ENCODE measurements at regions not wholly inside any gene's neighbourhood (a gene's known extent, or its start where the extent isn't known, plus 50 kb on each side); places are given as distances from the start of the nearest gene placed in this dataset.

DNA sequence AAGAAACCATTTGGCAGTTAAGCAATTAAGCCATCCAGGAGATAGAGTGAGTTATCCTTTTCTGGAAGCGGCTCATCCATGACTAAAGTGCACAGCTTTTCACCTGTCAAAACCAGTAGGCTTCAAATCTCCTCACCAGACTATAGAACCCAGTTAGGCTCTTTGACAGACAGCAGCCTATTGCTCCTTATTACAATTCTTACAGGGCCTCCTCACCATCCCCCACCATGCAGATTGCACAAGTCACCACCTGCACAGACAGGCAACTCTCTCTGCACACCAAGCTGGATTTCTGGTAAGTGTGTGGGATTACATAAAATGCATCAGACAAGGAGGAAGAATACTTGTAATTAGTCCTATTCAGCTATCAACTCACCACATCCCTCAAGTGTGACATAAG, 301.6 kb downstream of the SNX13 start:
- TF ChIP-seq POLR2AphosphoS5 (IDR thresholded peaks at IDR 0.05; ENCODE audit: low read depth, low read length), result no peak
- TF ChIP-seq POLR2A (IDR thresholded peaks at IDR 0.05; ENCODE audit: borderline replicate concordance, extremely low read depth, insufficient read depth, insufficient read length), result no peak
- TF ChIP-seq, protein P1, sequence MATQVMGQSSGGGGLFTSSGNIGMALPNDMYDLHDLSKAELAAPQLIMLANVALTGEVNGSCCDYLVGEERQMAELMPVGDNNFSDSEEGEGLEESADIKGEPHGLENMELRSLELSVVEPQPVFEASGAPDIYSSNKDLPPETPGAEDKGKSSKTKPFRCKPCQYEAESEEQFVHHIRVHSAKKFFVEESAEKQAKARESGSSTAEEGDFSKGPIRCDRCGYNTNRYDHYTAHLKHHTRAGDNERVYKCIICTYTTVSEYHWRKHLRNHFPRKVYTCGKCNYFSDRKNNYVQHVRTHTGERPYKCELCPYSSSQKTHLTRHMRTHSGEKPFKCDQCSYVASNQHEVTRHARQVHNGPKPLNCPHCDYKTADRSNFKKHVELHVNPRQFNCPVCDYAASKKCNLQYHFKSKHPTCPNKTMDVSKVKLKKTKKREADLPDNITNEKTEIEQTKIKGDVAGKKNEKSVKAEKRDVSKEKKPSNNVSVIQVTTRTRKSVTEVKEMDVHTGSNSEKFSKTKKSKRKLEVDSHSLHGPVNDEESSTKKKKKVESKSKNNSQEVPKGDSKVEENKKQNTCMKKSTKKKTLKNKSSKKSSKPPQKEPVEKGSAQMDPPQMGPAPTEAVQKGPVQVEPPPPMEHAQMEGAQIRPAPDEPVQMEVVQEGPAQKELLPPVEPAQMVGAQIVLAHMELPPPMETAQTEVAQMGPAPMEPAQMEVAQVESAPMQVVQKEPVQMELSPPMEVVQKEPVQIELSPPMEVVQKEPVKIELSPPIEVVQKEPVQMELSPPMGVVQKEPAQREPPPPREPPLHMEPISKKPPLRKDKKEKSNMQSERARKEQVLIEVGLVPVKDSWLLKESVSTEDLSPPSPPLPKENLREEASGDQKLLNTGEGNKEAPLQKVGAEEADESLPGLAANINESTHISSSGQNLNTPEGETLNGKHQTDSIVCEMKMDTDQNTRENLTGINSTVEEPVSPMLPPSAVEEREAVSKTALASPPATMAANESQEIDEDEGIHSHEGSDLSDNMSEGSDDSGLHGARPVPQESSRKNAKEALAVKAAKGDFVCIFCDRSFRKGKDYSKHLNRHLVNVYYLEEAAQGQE (IDR thresholded peaks at IDR 0.05; ENCODE audit: low read depth), result no peak
- TF ChIP-seq, protein P2, sequence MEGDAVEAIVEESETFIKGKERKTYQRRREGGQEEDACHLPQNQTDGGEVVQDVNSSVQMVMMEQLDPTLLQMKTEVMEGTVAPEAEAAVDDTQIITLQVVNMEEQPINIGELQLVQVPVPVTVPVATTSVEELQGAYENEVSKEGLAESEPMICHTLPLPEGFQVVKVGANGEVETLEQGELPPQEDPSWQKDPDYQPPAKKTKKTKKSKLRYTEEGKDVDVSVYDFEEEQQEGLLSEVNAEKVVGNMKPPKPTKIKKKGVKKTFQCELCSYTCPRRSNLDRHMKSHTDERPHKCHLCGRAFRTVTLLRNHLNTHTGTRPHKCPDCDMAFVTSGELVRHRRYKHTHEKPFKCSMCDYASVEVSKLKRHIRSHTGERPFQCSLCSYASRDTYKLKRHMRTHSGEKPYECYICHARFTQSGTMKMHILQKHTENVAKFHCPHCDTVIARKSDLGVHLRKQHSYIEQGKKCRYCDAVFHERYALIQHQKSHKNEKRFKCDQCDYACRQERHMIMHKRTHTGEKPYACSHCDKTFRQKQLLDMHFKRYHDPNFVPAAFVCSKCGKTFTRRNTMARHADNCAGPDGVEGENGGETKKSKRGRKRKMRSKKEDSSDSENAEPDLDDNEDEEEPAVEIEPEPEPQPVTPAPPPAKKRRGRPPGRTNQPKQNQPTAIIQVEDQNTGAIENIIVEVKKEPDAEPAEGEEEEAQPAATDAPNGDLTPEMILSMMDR (IDR thresholded peaks at IDR 0.05 in 2 of 3, conservative IDR thresholded peaks at IDR 0.05 in 1 of 3; ENCODE audit: borderline replicate concordance in 1 of 3, insufficient read depth in 1 of 3, low read depth in 2 of 3, low read length in 2 of 3), result no peak
- TF ChIP-seq EZH2phosphoT487 (IDR thresholded peaks at IDR 0.05; ENCODE audit: borderline replicate concordance), result no peak
- TF ChIP-seq EZH2 (IDR thresholded peaks at IDR 0.05), result no peak
- no peak for TF ChIP-seq SP1 (IDR thresholded peaks at IDR 0.05; ENCODE audit: low read depth)
